Small intestine (tissue), 7 donors: ENCODE measurements at regions not wholly inside any gene's neighbourhood (a gene's known extent, or its start where the extent isn't known, plus 50 kb on each side); places are given as distances from the start of the nearest gene placed in this dataset.

Experiments used
- DNase-seq, 2 donors: peaks; one replicate each; pipeline versions ENCODE4 v3.0.0 to v3.0.0-alpha.2; 2013
- FAIRE-seq: peaks from 2 replicates; lab custom pipeline; 2012; peaks lifted over from hg19 to GRCh38; lab: Jason Lieb, UNC
- H3K27ac ChIP-seq, 3 donors: one replicate each; pipeline ENCODE4 v1.5.1; 2013; ENCODE audit warnings: low read length in 2 of 3, mild to moderate bottlenecking in 2 of 3, control low read depth in 1 of 3, inconsistent platforms in 1 of 3, low read depth in 1 of 3, moderate library complexity in 1 of 3
- H3K27me3 ChIP-seq, 3 donors: one replicate each; pipeline ENCODE4 v1.6.1; 2013; ENCODE audit warnings: low read length in 3 of 3, inconsistent platforms in 1 of 3; ENCODE audit not compliant: control insufficient read depth in 3 of 3, insufficient read depth in 3 of 3
- H3K36me3 ChIP-seq, 3 donors: one replicate each; pipeline ENCODE4 v1.6.1; 2013; ENCODE audit warnings: low read length in 3 of 3, inconsistent platforms in 1 of 3, low read depth in 1 of 3, mild to moderate bottlenecking in 1 of 3, moderate library complexity in 1 of 3; ENCODE audit not compliant: control insufficient read depth in 3 of 3, insufficient read depth in 2 of 3
- H3K4me1 ChIP-seq, 3 donors: one replicate each; pipeline ENCODE4 v1.6.1; 2013; ENCODE audit warnings: low read length in 2 of 3, inconsistent platforms in 1 of 3, low read depth in 1 of 3, mild to moderate bottlenecking in 1 of 3, moderate library complexity in 1 of 3; ENCODE audit not compliant: control insufficient read depth in 3 of 3, insufficient read depth in 2 of 3
- H3K4me3 ChIP-seq, 3 donors: one replicate each; pipeline ENCODE4 v1.5.1; 2013; ENCODE audit warnings: low read length in 3 of 3, control low read depth in 1 of 3, inconsistent platforms in 1 of 3, low read depth in 1 of 3, mild to moderate bottlenecking in 1 of 3, moderate library complexity in 1 of 3
- H3K9me3 ChIP-seq, 2 donors: one replicate each; pipeline ENCODE4 v1.6.1; 2013; ENCODE audit warnings: low read depth in 1 of 2, low read length in 1 of 2; ENCODE audit not compliant: control insufficient read depth in 2 of 2, insufficient read depth in 1 of 2
- WGBS, 3 donors: extraction: QIAGEN DNeasy Blood & Tissue Kit; methylation state at CpG; one replicate each; pipeline ENCODE4 v1.1.7; 2013; 5-methylcytosine and 5-hydroxymethylcytosine counted together
- donor health status: healthy with polysubstance abuse.
- donor health status: control.
- donor health status: control.
- donor health status: Bipolar disorder and iron deficiency.
- donor health status: healthy.

DNA sequence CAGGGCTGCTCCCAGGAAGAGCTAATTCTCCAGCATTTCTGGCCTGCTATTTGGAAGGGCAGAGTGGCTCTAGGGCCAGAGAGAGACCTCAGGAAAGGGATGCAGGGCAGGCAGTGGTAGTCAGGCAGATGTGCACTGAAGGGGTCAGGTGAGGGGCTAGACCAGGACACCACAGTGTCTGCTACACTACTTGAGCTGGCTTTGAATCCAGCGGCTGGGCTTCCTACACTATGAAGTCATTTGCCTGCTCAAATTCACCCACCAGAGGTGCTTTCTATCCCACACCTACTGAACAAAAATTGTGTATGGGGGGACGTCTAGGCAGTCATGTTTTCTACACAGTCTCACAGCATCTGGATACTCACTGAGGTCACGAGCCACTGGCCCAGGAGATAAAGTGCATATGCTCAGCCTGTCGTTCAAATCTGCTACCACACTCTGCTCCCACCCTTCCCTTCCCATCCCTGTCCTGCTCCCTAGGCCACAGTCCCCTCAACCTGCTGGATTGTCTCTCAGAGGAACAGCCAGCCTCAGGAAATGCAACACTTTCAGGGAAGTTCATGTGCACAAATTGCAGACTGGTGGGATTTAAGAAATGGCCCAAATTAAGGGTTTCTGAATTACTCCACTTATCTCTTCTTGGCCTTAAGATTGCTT is 49.9 kb upstream of the SLC6A11 start:
- FAIRE-seq, result no peak
- Histone ChIP-seq H3K27me3 (peaks cover 0 to 4% (median 0%) of the 10 kb centered on the region in 3 donors), H3K27ac (no peak overlapping the region), H3K36me3 (no peaks in the 10 kb centered on the region), H3K9me3 (no peaks in the 10 kb centered on the region), H3K4me3 (no peak overlapping the region), H3K4me1 (no peaks in the 10 kb centered on the region)
- DNase-seq, result no peak
- 47 to 57% (median 56%) methylated on average over 4 of the region's 4 CpGs for WGBS, 3 donors
